ENCODE measurements at regions not wholly inside any gene's neighbourhood (a gene's known extent, or its start where the extent isn't known, plus 50 kb on each side); places are given as distances from the start of the nearest gene placed in this dataset.
"Not testable (repeated sequence)": the region's sequence is repeated elsewhere in the genome, so short reads cannot be mapped to it uniquely, and the experiment has no call there.

DNA sequence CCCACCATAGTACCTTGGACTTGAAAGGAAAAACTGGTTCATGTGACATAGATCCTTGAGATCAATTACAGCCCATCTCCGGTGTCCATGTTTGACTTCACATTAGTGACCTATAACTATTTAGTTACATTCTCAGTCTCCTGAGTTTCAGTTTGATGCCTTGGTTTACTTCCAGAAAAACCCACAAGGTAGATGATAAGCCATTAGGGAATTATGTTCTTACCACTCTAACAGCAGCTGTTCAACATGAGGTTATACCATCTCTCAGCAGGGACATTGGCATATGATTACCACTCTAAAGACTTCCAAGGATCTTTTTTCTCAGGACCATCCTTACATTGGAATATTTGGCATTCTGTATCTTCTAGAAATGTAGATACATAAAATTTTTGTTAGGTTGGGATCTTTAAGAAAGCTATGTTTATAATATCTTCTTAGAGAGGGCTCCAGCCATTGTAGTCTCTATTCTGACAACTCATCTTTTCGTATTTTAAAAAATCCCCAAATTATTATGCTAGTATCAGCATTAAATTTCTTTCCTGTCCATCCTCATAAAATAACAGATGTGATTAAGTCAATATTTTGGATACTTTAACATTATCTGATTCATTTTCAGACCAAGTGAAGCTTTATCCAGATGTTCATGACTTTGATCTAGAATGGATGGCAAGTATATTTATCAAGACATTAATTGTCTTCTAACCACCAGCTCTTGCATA lies 258.9 kb downstream of the RDH14 start:
- DNase-seq = no peak

DNA sequence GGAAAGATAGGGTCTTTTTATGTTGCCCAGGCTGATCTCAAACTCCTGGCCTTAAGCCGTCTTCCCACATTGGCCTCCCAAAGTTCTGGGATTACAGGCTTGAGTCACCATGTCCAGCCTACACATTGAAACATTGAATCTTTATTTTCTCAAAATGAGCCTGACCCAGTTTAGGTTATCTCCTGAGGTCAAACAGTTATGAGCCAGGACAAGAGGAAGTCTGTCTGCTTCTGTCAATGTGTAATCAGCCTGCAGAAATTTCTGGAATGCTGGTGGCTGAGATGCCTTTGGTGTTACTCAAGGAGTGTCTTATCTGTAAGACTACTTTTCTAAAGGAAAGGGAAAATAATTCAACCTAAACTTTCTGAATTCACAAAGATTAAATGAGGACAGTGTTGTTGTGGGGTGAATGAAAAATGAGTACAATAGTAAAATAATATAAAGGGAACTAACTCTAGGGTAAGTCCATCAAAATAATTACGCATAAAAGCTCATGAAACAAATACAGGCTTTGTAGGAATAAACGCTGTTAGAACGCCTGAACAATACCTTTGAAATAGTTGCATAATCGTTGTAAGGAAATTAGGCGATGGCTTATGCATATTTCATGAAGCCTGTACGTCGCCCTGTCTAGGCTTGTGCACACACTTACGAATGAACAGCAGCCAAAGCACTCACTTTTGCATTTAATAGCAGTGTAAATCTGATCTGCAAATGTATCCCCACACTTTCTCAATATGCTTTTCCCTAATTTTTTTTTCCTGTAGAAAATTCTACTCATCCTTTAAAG lies 260.8 kb downstream of the RDH14 start:
- no peak for DNase-seq

DNA sequence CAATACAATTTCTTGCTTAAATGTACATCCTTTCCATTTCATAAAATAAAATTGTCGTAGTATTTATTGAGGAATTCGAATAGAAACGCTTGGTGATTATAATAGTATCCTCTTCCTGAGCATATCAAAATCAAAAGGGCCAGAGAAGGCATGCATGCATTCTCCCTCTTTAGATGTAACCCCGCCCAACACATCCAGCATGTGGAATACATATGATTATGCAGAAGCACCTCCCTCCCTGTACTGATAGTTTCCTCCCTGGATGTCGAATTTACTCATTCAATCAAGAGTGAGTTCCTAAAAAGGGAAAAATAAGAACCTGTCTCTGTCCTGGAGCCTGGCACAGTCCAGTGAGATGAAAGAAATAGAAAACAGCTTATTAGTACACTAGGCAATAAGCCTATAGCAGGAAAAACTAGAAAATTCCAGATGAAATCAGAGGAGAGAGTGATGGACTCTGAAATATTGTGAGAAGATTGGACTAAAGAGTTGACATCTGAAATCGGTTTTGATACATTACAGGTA lies 262.9 kb downstream of the RDH14 start:
- no peak for DNase-seq

DNA sequence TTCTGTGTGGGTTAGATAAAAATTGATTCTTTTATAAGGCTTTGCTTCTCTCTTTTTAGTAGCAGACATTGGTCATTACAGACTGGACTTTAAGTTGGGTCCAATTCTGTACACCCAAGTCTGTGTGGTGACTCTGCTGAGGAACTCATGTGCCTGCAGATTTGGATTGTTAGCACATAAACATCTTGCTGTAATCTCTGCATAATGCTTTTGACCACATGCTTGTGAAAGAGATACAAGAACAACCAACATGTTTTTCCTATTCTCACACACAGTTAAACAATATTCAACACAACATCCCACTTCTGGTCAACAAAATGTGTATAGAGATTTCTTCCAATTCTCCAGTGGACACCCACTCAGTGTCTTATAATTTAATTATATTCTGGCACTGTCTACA lies 270.1 kb downstream of the RDH14 start:
- DNase-seq = no peak

DNA sequence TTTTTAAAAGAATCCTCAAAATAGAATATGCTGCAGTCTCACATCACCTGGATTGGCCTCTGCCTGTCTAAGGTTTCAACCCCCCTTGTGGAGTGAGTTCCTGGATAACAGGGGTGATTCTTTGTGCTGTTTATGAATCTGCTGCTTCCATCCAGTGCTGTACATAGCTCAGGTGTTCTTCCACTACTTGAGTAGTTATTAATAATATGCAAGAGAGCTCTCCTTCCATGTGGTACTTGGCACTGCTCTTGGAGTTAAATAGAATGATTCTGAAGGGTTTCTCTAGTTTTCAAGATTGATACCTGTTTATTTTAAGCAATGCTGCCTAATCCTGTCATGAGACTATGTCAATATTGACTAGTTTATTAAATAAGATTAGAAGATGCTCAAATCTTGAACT lies 273.6 kb downstream of the RDH14 start:
- DNase-seq = no peak

DNA sequence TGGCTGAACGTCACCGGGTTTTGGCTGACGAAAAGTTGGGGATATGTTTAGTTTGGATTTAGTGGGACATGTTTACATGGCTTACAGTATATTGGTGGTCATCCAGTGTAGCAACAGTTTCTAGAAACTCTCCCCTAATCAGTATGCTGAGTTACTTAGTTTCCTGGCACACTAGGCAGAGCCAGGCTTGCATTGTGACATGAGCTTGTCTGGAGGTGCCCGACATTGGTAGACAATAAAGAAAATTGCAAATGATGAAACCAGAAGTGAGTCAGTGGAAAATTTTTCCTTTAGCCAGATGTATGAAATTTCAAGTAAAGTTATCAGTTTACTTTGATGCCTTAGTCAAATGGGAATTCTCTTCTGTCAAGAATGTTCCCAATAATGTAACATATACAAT lies 276.1 kb downstream of the RDH14 start:
- no peak for DNase-seq

DNA sequence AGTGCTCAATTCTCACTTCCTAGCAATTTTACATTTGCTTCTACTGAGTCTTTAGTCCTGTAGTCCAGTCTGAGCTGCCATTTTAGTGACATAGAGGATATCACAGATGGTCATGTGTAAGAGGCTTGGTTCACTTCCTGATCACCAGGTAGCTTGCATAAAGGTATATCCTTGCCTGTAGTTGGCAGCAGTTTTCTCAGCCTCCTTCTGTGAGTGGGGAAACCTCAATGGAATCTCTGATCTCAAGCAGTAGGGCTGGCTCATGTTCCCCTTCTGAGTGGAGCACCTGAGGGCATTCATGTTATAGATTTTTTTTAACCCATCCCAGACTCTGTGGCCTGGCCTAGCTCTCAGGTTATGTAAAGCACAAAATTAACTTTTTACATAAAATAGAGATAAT lies 278.4 kb downstream of the RDH14 start:
- no peak for DNase-seq

DNA sequence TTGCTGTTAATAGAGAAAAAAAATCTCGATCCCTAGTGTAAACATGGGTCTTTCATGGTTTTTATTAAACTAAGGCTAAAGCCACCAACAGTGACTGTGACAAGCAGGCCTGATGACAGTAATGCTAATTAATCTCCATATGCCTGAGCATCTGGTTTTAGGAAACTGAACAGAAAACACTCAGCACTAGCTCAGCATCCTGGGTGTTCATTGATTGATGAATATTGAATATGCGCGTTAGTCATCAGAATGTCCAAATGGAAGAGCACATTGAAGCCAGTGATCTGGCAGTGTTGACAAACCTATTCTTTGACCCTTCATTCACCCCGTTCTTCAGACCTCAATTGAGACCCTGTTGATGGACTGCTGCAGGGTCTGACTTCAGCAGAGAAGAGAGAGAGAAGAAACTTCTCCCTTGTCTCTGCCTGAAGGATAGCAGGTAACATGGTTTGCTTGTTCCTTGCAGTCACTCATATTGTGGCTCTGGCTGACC lies 283.8 kb downstream of the RDH14 start:
- no peak for DNase-seq

DNA sequence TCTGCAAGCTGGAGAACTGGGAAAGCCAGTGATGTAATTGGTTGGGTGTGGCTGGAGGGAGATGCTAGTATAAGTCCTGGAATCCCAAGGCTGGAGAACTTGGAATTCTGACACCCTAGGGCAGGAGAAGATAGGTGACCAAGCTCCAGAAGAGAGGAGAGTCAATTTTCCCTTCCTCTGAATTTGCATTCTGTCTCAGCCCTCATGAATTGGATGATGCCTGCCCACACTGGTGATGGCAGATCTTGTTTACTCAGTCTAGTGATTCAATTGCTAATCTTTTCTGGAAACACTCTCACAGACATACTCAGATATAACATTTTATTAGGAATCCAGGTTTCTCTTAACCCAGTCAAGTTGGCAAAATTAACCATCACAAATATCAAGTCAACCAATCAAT lies 287.2 kb downstream of the RDH14 start:
- no peak for DNase-seq

DNA sequence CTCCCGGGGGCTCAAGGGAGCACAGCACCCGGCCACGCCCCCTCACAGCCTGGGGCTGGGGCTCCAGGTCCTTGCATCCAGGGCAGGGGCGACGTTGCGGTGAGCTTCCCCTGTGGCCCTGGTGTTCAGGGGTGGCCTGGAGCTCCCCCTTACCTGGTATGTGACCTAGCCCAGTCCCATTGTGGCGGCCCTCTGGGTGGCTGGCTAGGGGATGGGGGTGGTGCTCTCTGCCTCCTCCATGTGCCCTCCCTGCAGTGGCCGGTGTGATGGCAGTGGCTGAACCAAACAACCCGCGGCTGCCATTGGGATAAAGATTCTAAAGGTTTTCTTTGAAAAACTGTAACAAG lies 288.3 kb downstream of the RDH14 start:
- no peak for DNase-seq

DNA sequence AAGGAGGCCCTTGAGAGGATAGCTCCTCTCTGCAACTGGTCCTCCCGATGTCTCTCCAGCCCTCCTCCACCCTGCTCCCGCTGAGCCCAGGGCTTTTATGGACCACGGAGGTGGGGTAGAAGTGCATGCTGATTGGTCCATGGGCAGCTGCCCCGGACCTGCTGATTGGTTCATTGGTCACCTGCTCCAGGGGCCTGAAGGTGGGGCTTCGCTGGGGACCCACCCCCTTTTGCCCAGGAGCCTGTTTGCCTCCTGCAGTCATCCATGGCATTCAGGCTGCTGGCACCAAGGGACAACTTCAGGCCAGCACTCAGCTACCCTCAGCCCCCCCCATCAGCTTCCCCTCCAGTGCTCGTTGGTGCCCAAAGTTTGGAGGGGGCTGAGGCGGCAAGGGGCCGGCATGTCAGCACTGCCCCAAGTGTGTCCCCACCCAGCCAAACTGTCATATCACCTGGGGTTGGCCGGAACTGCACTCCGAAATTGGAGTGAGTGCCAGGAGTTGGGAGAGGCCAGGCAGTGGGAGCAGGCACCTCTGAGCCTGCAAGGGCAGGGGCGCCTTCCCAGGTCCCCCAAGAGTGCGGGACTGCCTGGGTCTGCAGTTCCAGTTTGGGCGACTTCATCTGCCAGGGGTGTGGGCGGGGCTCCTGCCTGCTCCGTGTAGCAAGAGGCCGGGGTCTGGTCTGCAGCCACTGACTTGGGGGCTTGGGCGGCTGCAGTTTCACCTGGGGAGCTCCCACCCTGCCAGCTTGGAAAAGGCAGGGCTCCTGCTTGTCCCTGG lies 288.9 kb downstream of the RDH14 start:
- DNase-seq = no peak

DNA sequence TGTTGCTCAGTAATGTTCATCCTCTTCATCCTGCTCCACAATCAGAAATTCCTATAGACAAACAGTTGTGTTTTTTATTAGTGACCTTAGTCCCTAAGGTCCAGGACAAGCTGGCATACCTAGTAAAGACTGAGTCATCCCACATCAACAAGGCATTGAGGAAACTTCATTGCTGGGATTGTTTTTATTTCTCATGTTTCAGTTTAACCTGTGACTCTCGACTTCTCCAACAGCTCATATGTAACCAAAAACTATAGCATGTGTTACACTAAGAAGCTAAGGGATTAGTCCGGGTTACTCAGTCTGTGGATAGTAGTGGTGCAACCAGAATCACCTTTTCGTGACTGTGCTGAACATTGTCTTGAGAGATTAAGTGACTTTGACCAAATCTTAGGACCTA lies 292.1 kb downstream of the RDH14 start:
- no peak for DNase-seq

DNA sequence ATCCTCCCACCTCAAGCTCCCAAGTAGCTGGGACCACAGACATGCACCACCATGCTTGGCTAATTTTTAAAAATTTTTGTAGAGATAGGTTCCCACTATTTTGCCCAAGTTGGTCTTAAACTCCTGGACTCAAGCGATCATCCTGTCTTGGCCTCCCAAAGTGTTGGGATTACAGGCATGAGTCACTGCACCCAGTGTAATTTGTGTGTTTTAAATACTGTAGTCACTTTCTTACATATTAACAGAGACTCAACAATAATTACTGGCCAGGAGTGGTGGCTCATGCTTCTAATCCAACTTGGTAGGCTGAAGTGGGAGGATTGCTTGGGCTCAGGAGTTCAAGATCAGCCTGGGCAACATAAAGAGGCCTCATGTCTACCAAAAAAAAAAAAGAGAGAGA lies 293.0 kb downstream of the RDH14 start:
- DNase-seq = no peak

DNA sequence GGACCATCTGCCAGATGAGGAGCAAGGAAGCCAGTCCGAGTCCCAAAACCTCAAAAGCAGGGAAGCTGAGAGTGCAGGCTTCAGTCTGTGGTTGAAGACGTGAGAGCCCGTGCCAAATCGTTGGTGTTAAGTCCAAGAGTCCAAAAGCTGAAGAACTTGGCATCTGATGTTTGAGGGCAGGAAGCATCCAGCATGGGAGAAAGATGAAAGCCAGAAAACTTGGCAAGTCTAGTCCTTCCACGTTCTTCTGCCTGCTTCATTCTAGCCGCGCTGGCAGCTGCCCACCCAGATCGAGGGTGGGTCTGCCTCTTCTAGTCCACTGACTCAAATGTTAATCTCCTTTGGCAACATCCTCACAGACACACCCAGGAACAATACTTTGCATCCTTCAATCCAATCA lies 293.8 kb downstream of the RDH14 start:
- not testable (repeated sequence) for DNase-seq

DNA sequence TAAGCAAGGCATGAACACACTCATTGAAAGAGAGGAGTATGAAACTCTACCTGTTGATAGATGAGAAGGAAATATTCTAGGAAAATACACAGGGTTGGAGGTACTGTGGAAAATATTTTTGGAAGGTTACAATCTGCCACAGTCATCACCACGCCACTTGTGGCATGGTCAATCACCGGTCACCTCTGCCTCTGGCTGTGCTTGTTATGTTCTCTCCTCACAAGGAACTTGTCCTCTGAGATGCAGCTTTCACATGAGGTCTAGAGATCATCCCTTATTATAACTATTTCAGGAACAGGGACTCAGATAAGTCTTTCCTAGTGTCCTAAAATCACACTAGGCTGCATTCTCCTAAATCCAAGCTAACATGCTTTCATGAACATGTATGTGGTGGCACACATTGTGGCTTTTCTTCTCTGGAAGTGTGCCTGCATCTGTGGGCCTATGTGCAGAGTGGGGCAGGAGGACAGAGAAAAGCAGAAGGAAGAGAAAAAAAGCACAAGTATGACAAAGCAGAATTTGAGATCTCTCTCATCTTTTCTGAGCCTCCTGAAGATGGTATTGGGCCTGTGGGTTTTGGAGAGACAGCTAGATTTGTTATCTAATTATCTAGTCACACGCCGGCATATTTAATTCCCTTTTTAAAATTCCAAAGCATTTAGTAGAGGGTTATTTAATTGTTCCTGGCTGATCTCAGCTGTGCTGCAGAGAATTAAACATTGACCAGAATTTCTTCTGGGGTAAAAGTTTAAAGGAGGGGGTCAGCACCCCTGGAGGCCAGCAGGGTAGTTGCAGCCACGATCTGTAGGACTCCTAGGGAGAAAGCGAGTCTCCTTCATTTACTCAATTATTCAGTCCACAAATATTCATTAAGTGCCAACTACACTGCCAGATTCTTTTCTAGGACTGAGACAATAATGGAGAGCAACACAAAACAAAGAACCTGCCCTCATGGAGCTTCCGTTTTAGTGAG lies 294.6 kb downstream of the RDH14 start:
- no peak for DNase-seq

DNA sequence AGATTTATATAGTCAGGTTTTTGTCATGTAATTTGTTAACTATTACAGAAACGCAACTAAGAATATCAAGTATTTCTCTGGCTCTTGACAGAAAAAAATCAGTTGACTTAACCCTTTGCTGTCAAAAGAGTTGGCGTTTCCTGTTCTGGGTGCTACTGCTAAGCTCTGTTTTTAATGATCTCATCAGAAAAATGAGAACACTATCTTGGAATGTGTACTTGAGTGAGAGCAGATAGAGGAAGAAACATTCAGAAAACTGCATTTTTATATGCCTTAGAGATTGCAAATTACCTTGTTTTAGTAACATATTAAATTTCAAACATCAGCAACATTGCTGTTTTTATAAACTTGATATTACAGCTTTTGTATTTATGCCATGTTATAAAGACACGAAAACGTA lies 297.9 kb downstream of the RDH14 start:
- no peak for DNase-seq

DNA sequence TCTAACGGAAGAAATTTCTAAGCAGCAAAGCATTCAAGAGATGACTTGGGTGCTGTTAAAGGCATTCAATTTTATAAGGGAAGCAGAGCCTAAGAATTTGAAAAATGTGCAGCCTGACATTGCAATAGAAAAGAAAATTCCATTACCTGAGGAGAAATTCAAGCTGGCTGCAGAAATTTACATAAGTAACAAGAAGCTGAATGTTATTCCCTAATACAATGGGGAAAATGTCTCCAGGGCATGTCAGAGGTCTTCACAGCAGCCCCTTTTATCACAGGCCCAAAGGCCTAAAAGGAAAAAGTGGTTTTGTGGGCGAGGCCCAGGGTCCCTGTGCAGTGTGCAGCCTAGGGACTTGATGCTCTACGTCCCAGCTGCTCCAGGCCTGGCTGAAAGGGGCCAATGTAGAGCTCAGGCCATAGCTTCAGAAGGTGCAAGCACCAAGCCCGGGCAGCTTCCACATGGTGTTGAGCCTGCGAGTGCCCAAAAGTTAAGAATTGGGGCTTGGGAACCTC lies 306.7 kb downstream of the RDH14 start:
- DNase-seq = no peak

DNA sequence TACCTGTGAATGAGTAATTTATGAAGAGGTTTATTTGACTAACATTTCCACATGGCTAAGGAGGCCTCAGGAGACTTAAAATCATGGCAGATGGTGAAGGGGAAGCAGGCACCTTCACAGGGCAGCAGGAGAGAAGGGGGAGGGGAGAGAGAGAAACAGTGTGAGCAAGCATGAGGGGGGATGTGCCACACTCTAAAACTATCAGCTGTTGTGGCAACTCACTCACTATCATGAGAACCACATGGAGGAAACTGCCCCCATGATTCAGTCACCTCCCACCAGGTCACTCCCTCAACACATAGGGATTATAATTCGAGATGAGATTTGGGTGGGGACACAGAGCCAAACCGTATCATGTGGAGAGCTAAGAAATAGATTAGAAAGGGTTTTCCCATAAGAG lies 309.0 kb downstream of the RDH14 start:
- no peak for DNase-seq

DNA sequence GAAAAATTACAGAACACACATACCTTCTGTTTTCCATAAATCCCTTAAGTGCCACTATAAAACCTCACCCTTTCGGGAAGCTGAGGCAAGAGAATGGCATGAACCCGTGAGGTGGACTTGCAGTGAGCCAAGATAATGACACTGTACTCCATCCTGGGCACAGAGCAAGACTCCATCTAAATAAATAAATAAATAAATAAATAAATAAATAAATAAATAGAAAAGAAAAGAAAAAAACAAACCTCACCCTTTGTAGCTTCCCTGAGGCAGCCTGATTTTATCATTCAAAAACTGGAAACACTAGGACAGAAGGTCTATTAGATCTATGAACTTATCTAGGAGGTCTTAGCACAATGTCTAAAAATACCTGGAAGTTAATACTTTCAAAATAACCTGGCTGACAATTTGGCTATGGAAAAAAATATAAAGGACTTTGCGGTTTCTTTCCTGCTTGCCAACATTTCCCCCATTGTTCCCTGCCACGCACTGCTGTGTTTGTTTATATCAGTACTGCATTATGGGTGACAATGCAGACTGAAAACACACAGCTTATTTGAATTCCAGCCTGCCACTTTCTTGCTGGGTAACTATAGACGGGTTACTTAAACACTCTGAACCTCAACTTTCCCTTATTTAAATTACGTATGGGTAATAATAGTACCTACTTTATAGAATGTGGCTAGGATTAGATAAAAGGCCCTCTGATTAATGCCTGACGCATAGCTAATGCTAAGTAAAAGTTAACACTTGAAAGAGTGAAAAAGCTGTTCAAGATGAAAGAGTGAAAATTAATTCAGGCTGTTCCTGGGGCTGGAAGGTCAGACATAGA lies 313.0 kb downstream of the RDH14 start:
- no peak for DNase-seq

DNA sequence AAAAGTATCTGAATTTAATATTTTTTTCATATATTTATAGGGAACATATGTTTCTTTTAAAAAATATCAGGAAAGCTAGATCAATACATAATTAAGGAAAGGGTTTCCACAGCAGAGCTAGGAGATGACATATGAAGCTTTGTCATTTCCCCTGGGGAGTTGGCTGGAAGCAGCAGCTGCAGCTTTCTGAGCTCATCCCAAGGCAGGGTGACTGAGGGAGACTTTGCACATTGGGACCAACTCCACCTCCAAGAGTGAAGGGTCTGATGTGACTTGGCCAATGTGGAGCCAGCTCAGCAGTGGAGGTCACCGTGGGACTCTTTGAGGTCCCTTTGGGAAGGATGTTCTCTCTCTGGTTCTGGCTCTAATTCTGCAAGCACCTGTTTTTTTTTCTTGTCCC lies 315.1 kb downstream of the RDH14 start:
- no peak for DNase-seq

DNA sequence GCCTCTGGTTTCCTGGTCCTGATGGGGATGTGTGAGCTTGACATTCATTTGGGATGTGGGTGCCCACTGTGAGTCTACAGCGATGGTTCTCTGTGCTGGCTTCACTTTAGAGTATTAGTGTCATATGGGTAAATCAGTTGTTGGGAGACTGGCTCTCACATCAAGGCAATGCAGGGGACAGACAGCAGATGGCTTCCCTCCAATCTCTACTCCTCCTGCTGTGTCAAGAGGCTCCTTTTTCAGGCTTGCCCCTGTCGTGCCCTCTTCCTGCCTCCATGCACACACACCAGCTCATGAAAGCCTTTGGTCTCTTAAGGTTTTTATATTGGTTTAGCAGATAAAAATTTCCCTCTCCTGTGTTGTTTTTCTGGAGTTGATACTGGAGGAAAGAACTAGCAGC lies 315.6 kb downstream of the RDH14 start:
- no peak for DNase-seq
